ENCODE measurements at regions not wholly inside any gene's neighbourhood (a gene's known extent, or its start where the extent isn't known, plus 50 kb on each side); places are given as distances from the start of the nearest gene placed in this dataset.

GRCh38 chrX:7789200-7789599 is 53.8 kb upstream of the VCX start:
- no peak for DNase-seq

- no peak for DNase-seq
Measured at GRCh38 chrX:7788334-7788733, 54.6 kb upstream of the VCX start.

DNA sequence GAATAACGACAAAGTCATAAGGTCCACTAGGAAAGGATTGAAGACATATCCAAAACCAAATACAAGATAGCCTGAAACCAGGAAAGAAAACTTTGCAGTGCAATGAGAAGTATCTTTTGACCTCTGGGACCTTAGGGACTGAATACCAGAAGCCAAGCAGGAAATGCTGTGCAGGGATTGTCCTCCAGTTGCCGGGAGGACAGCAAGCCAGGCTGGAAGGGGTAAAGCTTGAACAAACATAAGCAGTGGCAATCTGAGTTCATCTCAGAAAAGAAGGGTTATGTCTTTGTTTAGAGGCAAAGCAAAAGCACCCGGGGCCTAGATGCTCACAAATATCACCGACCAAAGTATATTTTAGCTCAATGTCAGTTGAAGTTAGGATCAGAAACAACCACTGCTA is 55.3 kb upstream of the VCX start:
- no peak for DNase-seq

DNA sequence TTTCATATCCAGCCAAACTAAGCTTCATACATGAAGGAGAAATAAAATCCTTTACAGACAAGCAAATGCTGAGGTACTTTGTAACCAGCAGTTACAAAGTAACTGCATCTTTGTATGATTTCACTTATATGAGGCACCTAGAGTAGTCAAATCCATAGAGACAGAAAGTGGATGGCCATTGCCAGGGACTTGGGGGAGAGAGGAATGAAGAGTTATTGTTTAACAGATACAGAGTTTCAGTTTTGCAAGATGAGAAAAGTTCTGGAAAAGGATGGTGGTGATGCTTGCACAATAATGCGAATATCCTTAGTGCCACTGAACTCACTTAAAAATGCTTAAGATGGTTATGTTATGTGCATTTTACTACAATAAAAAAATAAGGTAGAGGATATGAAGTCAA is 58.4 kb upstream of the VCX start:
- DNase-seq: no peak

- DNase-seq: no peak
Measured at GRCh38 chrX:7779644-7780043, 63.3 kb upstream of the VCX start.

GRCh38 chrX:7775987-7776386 is 67.0 kb upstream of the VCX start:
- no peak for DNase-seq

GRCh38 chrX:7771788-7772438 is 71.1 kb upstream of the VCX start:
- no peak for DNase-seq

DNA sequence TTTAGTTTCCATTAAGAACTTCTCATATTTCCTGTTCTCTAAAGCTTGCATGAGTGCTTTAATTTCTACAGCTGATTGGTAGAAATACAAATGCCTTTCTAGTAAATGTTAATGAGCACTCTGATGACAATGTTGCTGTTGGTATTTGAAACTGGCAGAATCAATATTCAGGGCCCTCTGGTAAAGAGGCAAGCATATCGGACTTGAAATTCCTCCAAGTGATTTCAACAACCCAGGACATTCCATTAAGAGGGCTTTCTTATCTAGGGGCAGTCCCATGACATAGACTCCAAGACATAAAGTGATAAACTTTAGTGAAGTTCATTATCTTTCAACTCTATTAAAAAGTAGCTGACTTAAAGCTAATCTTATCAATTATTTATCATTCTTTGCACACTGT is 83.1 kb upstream of the VCX start:
- no peak for DNase-seq

DNA sequence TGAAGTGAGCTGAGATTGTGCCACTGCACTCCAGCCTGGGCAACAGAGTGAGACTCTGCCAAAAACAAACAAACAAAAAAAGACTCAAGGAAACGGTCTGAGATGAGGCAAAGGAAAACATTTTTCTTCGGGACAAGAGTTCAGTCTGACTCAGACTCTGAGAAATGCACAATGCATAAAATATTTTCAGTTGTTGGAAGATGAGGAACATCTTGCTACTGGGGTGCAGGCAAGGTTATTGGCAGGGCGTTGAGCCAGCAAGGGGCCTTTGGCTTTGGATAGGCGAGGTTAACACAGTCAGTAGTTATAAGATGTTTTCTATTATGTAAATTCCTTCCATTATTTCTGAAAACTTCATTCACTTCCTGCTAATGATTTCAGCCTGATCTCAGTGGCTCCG is 96.1 kb upstream of the VCX start:
- DNase-seq: no peak

- DNase-seq: no peak
Measured at GRCh38 chrX:7730071-7730470, 112.9 kb upstream of the VCX start.

DNA sequence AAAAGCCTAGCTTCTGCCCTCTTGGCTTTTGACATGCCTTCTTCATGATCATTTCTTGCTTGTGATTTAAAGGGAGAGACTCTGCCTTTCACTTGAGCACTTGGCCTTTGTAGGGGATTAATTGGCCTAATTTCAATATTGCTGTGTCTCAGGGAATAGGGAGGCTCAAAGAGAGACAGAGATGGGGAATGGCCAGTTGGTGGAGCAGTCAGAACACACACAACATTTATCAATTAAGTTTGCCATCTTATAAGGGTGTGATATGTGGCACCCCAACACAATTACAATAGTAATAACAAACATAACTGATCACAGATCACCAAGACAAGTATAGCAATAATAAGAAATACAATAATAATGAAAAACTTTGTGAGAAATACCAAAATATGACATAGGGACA is 122.5 kb upstream of the VCX start:
- no peak for DNase-seq

DNA sequence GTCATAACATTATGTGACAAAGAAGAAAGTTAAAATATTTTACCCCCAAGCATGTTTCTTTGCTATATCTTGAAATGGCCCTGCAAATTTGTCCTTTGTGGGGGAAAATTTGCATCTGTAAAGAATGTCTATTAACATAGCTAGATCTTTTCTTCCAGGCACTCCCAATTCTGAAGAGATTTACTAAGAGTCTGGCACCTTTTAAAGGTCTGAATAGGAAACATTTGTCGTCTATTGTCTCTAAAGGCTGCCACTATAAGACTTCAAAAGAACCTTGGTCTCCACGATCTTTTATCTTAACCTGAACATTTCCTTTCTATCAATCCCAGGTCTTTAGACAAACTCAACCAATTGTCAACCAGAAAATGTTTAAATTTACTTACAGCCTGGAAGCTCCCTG is 128.6 kb upstream of the VCX start:
- DNase-seq: no peak

DNA sequence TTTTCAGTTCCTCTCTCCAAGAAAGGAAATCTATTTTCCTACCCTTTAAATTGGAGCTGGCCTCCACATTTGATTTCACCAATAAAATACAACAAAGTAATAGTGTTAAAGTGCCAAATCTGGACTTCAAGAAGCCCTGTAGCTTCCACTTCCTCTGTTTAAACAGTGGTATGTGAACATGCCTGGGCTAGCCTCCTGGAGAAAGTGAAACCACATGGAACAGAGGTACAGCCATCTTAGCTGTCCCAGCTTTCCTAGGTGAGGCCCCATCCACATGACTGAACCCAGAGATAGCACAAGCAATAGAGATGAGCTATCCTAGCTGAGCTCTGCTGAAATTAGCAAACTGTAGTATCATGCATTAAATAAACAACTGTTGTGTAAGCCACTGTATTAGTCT is 131.8 kb upstream of the VCX start:
- DNase-seq: no peak

- DNase-seq: no peak
Measured at GRCh38 chrX:7709845-7710244, 133.1 kb upstream of the VCX start.

GRCh38 chrX:7706032-7706431 is 136.9 kb upstream of the VCX start:
- no peak for DNase-seq

DNA sequence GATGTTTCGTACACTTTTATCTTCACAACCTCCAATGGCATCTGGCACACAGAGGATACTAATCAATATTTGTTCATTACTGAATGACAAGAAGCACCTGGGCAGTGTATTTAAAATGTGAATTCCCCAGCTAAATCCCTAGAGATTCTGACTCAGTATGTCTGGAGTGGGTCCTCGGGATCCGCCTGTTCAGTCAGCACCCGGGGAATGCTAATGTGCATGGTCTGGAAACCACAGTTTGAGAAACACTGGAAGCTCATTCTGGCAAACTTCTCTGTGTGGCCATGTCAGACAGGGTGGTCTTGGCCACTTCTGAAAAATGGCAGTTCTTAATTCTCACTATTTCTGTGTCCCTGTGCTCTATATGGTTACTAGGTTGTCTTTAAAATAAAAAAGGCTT is 138.8 kb upstream of the VCX start:
- no peak for DNase-seq

- no peak for DNase-seq
Measured at GRCh38 chrX:7698248-7698647, 144.7 kb upstream of the VCX start.

GRCh38 chrX:7690842-7691241 is 152.1 kb upstream of the VCX start:
- no peak for DNase-seq

DNA sequence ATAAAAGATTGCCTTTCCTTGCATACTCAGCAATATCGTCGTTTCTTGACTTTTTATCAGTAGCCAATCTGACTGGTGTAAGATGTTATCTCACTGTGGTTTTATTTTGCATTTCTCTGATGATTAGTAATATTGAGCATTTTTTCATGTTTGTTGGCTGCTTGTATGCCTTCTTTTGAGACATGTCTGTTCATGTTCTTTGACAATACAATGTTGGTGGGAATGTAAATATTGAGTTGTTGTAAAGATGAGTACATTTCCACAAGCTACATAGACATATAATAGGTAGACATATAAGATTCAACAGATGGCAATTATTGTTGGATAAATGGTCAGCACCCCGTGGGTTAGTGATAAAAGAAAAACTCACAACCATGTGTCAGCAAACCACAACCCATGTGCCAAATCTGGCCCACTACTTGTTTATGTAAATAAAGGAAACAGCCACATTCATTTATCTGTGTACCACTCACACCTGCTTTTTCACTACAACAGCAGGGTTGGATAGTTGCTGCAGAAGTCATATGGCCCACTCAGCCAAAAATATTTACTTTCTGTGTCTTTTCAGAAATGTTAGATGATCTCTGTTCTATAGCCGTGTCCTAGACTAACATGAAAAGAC is 153.1 kb upstream of the VCX start:
- no peak for DNase-seq

- DNase-seq: no peak
Measured at GRCh38 chrX:7680181-7680580, 162.8 kb upstream of the VCX start.

GRCh38 chrX:7654316-7654715 is 188.7 kb upstream of the VCX start:
- no peak for DNase-seq

DNA sequence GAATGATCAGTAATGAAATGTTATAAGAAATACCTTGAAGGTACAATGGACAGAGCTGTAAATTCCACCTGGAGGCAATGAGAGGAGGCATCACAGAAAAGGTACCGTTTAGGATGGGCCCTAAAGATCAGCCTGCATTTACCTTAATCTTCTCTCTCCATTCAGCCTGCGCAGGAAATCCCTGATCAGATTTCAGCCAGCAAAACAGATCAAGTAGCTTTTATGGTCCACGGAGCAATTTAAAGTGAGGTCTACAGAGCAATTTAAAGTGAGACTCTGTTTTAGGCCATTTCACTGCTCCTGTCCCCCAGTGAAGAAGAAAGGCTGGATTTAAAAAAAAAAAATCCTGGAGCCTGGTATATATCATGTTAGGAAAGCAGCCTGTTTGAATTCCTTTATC is 195.1 kb upstream of the VCX start:
- no peak for DNase-seq

DNA sequence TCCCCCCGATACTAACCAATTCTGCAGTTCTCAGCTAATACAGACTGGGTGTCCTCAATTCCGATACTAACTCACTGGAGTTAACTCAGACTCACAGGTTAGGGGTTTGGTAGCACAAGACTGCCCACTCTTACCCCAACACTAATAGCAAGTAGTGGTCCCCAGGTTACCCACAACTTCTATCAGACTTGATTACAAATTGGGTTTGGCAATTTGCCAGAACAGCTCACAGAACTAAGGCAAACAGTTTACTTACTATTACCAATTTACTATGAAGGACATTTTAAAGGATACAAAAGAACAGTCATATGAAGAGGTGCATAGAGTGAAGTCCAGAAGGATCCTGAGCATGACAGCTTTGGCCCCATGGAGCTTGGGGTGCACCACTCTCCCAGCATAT is 201.8 kb upstream of the VCX start:
- DNase-seq: no peak

- no peak for DNase-seq
Measured at GRCh38 chrX:7640392-7640791, 202.6 kb upstream of the VCX start.

GRCh38 chrX:7638078-7638710 is 204.8 kb upstream of the VCX start:
- DNase-seq: no peak
